IMR-90 (cell line): ENCODE measurements at regions not wholly inside any gene's neighbourhood (a gene's known extent, or its start where the extent isn't known, plus 50 kb on each side); places are given as distances from the start of the nearest gene placed in this dataset.

ENCODE experiments used
- ATAC-seq: fragments of 200-7000 bp; cut with Tn5 transposase; 2 replicates; pipeline ENCODE4 v1.9.1; 2020; ENCODE audit warnings: low read depth, mild to moderate bottlenecking, moderate library complexity
- BruUV-seq: library from RNA; stranded (reverse); fragments of 400-500 nt; replicated peaks from 2 replicates; lab custom pipeline; 2021; lab: Mats Ljungman, UMichigan
- CTCF ChIA-PET: fragments of 300-600 bp; formaldehyde crosslinking; extraction: SDS; loops from one replicate; lab custom pipeline; 2021; ENCODE audit warnings: antibody characterized with exemption; lab: Yijun Ruan, JAX
- POLR2A ChIA-PET: fragments of 300-600 bp; sonication (Branson Sonifier 250); formaldehyde crosslinking; loops from one replicate; lab custom pipeline; 2022; ENCODE audit warnings: antibody characterized with exemption; ENCODE audit not compliant: unreplicated experiment; lab: Charles Lee
- DNase-seq: peaks from one replicate; pipeline ENCODE4 v3.0.0; 2013
- H2AFZ ChIP-seq: replicated peaks from 2 replicates; pipeline ENCODE3; 2013; ENCODE audit warnings: low read length, mild to moderate bottlenecking; ENCODE audit not compliant: poor library complexity
- H2AK5ac ChIP-seq: 2 replicates; pipeline ENCODE4 v1.6.1; 2013; ENCODE audit warnings: low read depth, low read length, inconsistent platforms
- H2AK9ac ChIP-seq: replicated peaks from 2 replicates; pipeline ENCODE3; 2013; ENCODE audit warnings: mild to moderate bottlenecking, low read depth, low read length, moderate library complexity; ENCODE audit not compliant: poor library complexity
- H2BK120ac ChIP-seq: 2 replicates; pipeline ENCODE4 v1.6.1; 2013; ENCODE audit warnings: low read depth, low read length, inconsistent platforms
- H2BK15ac ChIP-seq: 3 replicates; pipeline ENCODE4 v1.6.1; 2013; ENCODE audit warnings: low read depth, low read length, inconsistent platforms
- H2BK20ac ChIP-seq: 2 replicates; pipeline ENCODE4 v1.6.1; 2013; ENCODE audit warnings: low read depth, mild to moderate bottlenecking, inconsistent platforms, low read length, moderate library complexity
- H2BK5ac ChIP-seq: 2 replicates; pipeline ENCODE4 v1.6.1; 2013; ENCODE audit warnings: mild to moderate bottlenecking, low read depth, low read length, inconsistent platforms; ENCODE audit not compliant: poor library complexity, severe bottlenecking
- H3K14ac ChIP-seq: replicated peaks from 2 replicates; pipeline ENCODE4 v1.6.1; 2013; ENCODE audit warnings: low read depth, low read length, inconsistent platforms
- H3K18ac ChIP-seq: 2 replicates; pipeline ENCODE4 v1.6.1; 2013; ENCODE audit warnings: low read depth, low read length, control low read depth
- H3K23ac ChIP-seq: 2 replicates; pipeline ENCODE4 v1.6.1; 2013; ENCODE audit warnings: low read depth, low read length, inconsistent platforms
- H3K27ac ChIP-seq: 2 replicates; pipeline ENCODE4 v1.5.1; 2013; ENCODE audit warnings: mild to moderate bottlenecking, control low read depth, low read length; ENCODE audit not compliant: insufficient read depth
- H3K27me3 ChIP-seq: 2 replicates; pipeline ENCODE4 v1.6.1; 2013; ENCODE audit warnings: low read length; ENCODE audit not compliant: control insufficient read depth, insufficient read depth
- H3K36me3 ChIP-seq: 2 replicates; pipeline ENCODE4 v1.6.1; 2013; ENCODE audit warnings: low read length, mixed read lengths; ENCODE audit not compliant: control insufficient read depth, insufficient read depth
- H3K4ac ChIP-seq: 2 replicates; pipeline ENCODE4 v1.6.1; 2013; ENCODE audit warnings: low read depth, low read length, inconsistent platforms
- H3K4me1 ChIP-seq: 2 replicates; pipeline ENCODE4 v1.6.1; 2013; ENCODE audit warnings: low read length, mixed read lengths; ENCODE audit not compliant: control insufficient read depth, insufficient read depth
- H3K4me2 ChIP-seq: 2 replicates; pipeline ENCODE4 v1.6.1; 2013; ENCODE audit warnings: low read depth, mild to moderate bottlenecking, control low read depth, low read length, moderate library complexity
- H3K4me3 ChIP-seq: 2 replicates; pipeline ENCODE4 v1.5.1; 2013; ENCODE audit warnings: low read depth, mild to moderate bottlenecking, control low read depth, low read length, moderate library complexity; ENCODE audit not compliant: insufficient read depth
- H3K56ac ChIP-seq: 2 replicates; pipeline ENCODE4 v1.6.1; 2013; ENCODE audit warnings: low read length, inconsistent platforms; ENCODE audit not compliant: insufficient read depth; ENCODE audit errors: extremely low read depth
- H3K79me1 ChIP-seq, 2 experiments: 2 replicates each; pipeline ENCODE4 v1.6.1; 2013; ENCODE audit warnings: low read length in 2 of 2, inconsistent platforms in 1 of 2, low read depth in 1 of 2
- H3K9ac ChIP-seq: 2 replicates; pipeline ENCODE4 v1.6.1; 2013; ENCODE audit warnings: low read depth, low read length, control low read depth
- H3K9me1 ChIP-seq: 2 replicates; pipeline ENCODE4 v1.6.1; 2013; ENCODE audit warnings: low read length, inconsistent platforms; ENCODE audit not compliant: insufficient read depth
- H3K9me3 ChIP-seq: 2 replicates; pipeline ENCODE4 v1.6.1; 2013; ENCODE audit warnings: low read length; ENCODE audit not compliant: control insufficient read depth, insufficient read depth
- H4K20me1 ChIP-seq: 2 replicates; pipeline ENCODE4 v1.6.1; 2013; ENCODE audit warnings: low read length, inconsistent platforms; ENCODE audit not compliant: insufficient read depth
- H4K5ac ChIP-seq: 2 replicates; pipeline ENCODE4 v1.6.1; 2013; ENCODE audit warnings: mild to moderate bottlenecking, low read depth, low read length, control low read depth
- H4K8ac ChIP-seq, 2 experiments: 2 replicates each; pipeline ENCODE4 v1.6.1; 2013; ENCODE audit warnings: low read depth in 2 of 2, low read length in 2 of 2, control low read depth in 1 of 2, inconsistent platforms in 1 of 2
- H4K91ac ChIP-seq: 2 replicates; pipeline ENCODE4 v1.6.1; 2013; ENCODE audit warnings: low read depth, low read length, inconsistent platforms; ENCODE audit not compliant: insufficient read depth
- BHLHE40 ChIP-seq: fragments of 150-350 bp; IDR thresholded peaks from 2 replicates; pipeline ENCODE4 v1.6.1; 2016; ENCODE audit warnings: mild to moderate bottlenecking, low read depth, low read length
- CEBPB ChIP-seq: IDR thresholded peaks from 2 replicates; pipeline ENCODE4 v1.6.1; 2012; ENCODE audit warnings: low read depth, low read length, improper control_type of control experiment
- CHD1 ChIP-seq: IDR thresholded peaks from 2 replicates; pipeline ENCODE4 v1.6.1; 2012; ENCODE audit warnings: low read depth, low read length, improper control_type of control experiment
- FOS ChIP-seq: fragments of 150-350 bp; IDR thresholded peaks from 2 replicates; pipeline ENCODE4 v1.6.1; 2016; ENCODE audit warnings: low read depth, low read length
- MAFK ChIP-seq: IDR thresholded peaks from 2 replicates; pipeline ENCODE4 v1.6.1; 2012; ENCODE audit warnings: low read depth, low read length, improper control_type of control experiment
- MAZ ChIP-seq: IDR thresholded peaks from 2 replicates; pipeline ENCODE4 v1.6.1; 2012; ENCODE audit warnings: low read depth, mild to moderate bottlenecking, low read length, improper control_type of control experiment, moderate library complexity, borderline replicate concordance
- MXI1 ChIP-seq: IDR thresholded peaks from 2 replicates; pipeline ENCODE4 v1.6.1; 2012; ENCODE audit warnings: low read depth, mild to moderate bottlenecking, low read length, moderate library complexity, borderline replicate concordance
- NFE2L2 ChIP-seq: fragments of 150-350 bp; IDR thresholded peaks from 2 replicates; pipeline ENCODE4 v1.6.1; 2016; ENCODE audit warnings: low read depth, mild to moderate bottlenecking, low read length
- POLR2A ChIP-seq: IDR thresholded peaks from 2 replicates; pipeline ENCODE4 v1.6.1; 2012; ENCODE audit warnings: mild to moderate bottlenecking, low read depth, low read length
- RAD21 ChIP-seq: IDR thresholded peaks from 2 replicates; pipeline ENCODE4 v1.6.1; 2012; ENCODE audit warnings: low read length, improper control_type of control experiment
- RCOR1 ChIP-seq: IDR thresholded peaks from 2 replicates; pipeline ENCODE4 v1.6.1; 2012; ENCODE audit warnings: mild to moderate bottlenecking, low read length, improper control_type of control experiment; ENCODE audit not compliant: insufficient replicate concordance
- RFX5 ChIP-seq: IDR thresholded peaks from 2 replicates; pipeline ENCODE4 v1.8.0; 2012; ENCODE audit warnings: low read depth, mild to moderate bottlenecking, low read length, moderate library complexity
- SMC3 ChIP-seq: fragments of 150-350 bp; IDR thresholded peaks from 2 replicates; pipeline ENCODE4 v1.6.1; 2016; ENCODE audit warnings: low read depth, mild to moderate bottlenecking, antibody characterized with exemption, low read length, moderate library complexity
- WGBS, 2 experiments: methylation state at CpG; one replicate each; pipeline versions ENCODE4 v1.1.5 to v1.1.7; 2013; ENCODE audit warnings: missing lambda C conversion rate in 2 of 2; ENCODE audit not compliant: insufficient read length in 1 of 2; ENCODE audit errors: extremely low coverage in 2 of 2; 5-methylcytosine and 5-hydroxymethylcytosine counted together
- dilution Hi-C: fragments of 300-500 bp; cut with HindIII; formaldehyde crosslinking; loops from one replicate; pipeline ENCODE4 v1.14.3; 2018; ENCODE audit warnings: low sequenced_read_pairs; ENCODE audit not compliant: unreplicated experiment
- in situ Hi-C: fragments of 300-500 bp; cut with MboI; formaldehyde crosslinking; loops from 3 replicates; pipeline ENCODE4 v1.14.3; 2019; ENCODE audit warnings: low sequenced_read_pairs, inconsistent platforms, mixed read lengths
- intact Hi-C: fragments of 100-400 bp; cut with micrococcal nuclease; formaldehyde crosslinking; loops from 2 replicates; pipeline ENCODE4 v1.10.0; 2022
- TF ChIP-seq, protein P1 (sequence below): fragments of 150-350 bp; IDR thresholded peaks from 2 replicates; pipeline ENCODE4 v1.6.1; 2016; ENCODE audit warnings: low read depth, mild to moderate bottlenecking, low read length, moderate library complexity, borderline replicate concordance
- TF ChIP-seq, protein P2 (sequence below): conservative IDR thresholded peaks from 2 replicates; pipeline ENCODE4 v1.5.1; 2012; ENCODE audit warnings: mild to moderate bottlenecking, low read depth, low read length, improper control_type of control experiment
- TF ChIP-seq, protein P3 (sequence below): fragments of 150-350 bp; IDR thresholded peaks from 2 replicates; pipeline ENCODE4 v1.6.1; 2017; ENCODE audit warnings: mild to moderate bottlenecking, antibody characterized with exemption, low read length, low read depth

DNA sequence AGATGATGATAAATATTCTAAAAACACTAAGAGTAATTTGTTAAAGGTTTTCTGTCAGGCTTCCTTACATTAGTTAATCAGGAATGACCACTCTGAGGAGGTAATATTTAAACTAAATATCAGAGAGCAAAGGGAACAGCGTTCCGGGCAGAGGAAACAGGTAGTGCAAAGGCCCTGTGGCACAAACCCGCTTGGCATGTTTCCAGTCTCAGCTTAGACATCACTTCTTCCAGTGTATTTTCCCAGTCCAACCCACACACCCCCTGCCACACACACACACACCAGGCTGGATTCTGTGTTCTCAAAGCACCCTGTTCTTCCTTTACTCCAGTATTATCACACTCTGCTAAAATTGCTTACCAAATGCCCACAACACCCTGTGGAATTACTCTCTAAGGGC lies 247.1 kb downstream of the RPS29 start:
- H2AFZ ChIP-seq, result no peak overlapping the region
- POLR2A ChIA-PET, result no interaction called here
- H3K9ac ChIP-seq, result no peak overlapping the region
- H2BK120ac ChIP-seq, result no peak overlapping the region
- H2AK9ac ChIP-seq, result no peak overlapping the region
- H3K36me3 ChIP-seq, result no peaks in the 10 kb centered on the region
- CTCF ChIA-PET, result no interaction called here
- H2BK20ac ChIP-seq, result no peak overlapping the region
- no peak overlapping the region for H2BK15ac ChIP-seq
- H3K4me2 ChIP-seq, result no peak overlapping the region
- H3K4me1 ChIP-seq, result no peaks in the 10 kb centered on the region
- no peaks in the 10 kb centered on the region for H3K27me3 ChIP-seq
- no TSS peak for BruUV-seq
- dilution Hi-C loops (no loop called here), intact Hi-C loops (no loop called here), in situ Hi-C loops (no loop called here)
- H4K91ac ChIP-seq, result no peak overlapping the region
- H2AK5ac ChIP-seq, result no peak overlapping the region
- H4K8ac ChIP-seq, result no peak overlapping the region
- H3K79me1 ChIP-seq, result no peaks in the 10 kb centered on the region
- H3K4me3 ChIP-seq, result no peak overlapping the region
- H3K56ac ChIP-seq, result no peak overlapping the region
- no peak overlapping the region for H4K5ac ChIP-seq
- H3K14ac ChIP-seq, result no peak overlapping the region
- no peaks in the 10 kb centered on the region for H3K9me3 ChIP-seq
- no peak overlapping the region for H3K27ac ChIP-seq
- WGBS, 2 experiments, result no CpG with 5 or more reads among the region's 3 CpGs
- H4K20me1 ChIP-seq, result no peaks in the 10 kb centered on the region
- no peaks in the 10 kb centered on the region for H3K9me1 ChIP-seq
- no peak overlapping the region for H3K23ac ChIP-seq
- no peak overlapping the region for H2BK5ac ChIP-seq
- no peak overlapping the region for H3K18ac ChIP-seq
- TF ChIP-seq MAFK (no peak), NFE2L2 (no peak), BHLHE40 (no peak), SMC3 (no peak), RFX5 (no peak), CHD1 (no peak), FOS (no peak), RCOR1 (no peak), MAZ (no peak), POLR2A (no peak), RAD21 (no peak), MXI1 (no peak), CEBPB (no peak)
- TF ChIP-seq, protein P1, sequence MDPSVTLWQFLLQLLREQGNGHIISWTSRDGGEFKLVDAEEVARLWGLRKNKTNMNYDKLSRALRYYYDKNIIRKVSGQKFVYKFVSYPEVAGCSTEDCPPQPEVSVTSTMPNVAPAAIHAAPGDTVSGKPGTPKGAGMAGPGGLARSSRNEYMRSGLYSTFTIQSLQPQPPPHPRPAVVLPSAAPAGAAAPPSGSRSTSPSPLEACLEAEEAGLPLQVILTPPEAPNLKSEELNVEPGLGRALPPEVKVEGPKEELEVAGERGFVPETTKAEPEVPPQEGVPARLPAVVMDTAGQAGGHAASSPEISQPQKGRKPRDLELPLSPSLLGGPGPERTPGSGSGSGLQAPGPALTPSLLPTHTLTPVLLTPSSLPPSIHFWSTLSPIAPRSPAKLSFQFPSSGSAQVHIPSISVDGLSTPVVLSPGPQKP, result no peak
- TF ChIP-seq, protein P2, sequence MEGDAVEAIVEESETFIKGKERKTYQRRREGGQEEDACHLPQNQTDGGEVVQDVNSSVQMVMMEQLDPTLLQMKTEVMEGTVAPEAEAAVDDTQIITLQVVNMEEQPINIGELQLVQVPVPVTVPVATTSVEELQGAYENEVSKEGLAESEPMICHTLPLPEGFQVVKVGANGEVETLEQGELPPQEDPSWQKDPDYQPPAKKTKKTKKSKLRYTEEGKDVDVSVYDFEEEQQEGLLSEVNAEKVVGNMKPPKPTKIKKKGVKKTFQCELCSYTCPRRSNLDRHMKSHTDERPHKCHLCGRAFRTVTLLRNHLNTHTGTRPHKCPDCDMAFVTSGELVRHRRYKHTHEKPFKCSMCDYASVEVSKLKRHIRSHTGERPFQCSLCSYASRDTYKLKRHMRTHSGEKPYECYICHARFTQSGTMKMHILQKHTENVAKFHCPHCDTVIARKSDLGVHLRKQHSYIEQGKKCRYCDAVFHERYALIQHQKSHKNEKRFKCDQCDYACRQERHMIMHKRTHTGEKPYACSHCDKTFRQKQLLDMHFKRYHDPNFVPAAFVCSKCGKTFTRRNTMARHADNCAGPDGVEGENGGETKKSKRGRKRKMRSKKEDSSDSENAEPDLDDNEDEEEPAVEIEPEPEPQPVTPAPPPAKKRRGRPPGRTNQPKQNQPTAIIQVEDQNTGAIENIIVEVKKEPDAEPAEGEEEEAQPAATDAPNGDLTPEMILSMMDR, result no peak
- TF ChIP-seq, protein P3, sequence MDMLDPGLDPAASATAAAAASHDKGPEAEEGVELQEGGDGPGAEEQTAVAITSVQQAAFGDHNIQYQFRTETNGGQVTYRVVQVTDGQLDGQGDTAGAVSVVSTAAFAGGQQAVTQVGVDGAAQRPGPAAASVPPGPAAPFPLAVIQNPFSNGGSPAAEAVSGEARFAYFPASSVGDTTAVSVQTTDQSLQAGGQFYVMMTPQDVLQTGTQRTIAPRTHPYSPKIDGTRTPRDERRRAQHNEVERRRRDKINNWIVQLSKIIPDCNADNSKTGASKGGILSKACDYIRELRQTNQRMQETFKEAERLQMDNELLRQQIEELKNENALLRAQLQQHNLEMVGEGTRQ, result no peak
- DNase-seq (no peak), ATAC-seq (no peak)
- no peak overlapping the region for H3K4ac ChIP-seq
